Glomerular endothelial cell (primary cell): ENCODE measurements at regions not wholly inside any gene's neighbourhood (a gene's known extent, or its start where the extent isn't known, plus 50 kb on each side); places are given as distances from the start of the nearest gene placed in this dataset.
"Not testable (repeated sequence)": the region's sequence is repeated elsewhere in the genome, so short reads cannot be mapped to it uniquely, and the experiment has no call there.

ENCODE experiments used
- DNase-seq: peaks from one replicate; pipeline ENCODE4 v3.0.0-alpha.2; 2011; ENCODE audit warnings: low read depth, low spot score; ENCODE audit errors: extremely low read depth

DNA sequence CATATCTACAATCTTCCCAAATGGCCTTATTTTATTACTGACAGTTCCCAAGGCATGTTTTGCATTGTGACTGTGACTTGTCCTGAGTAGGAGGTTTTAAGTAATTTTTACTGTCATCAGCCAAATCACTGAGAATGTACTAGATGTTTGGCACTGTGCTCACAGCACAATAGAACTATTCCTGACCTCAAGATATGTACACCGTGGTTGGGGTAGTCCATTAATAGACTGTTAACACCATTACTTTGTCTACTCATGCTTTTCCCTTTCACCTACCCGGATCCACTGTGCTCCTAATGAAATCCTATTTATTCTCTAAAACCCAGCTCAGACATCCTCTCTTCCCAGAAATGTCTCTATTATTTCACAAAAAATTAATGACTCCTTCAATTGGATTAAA is 168.7 kb upstream of the TENM4 start:
- no peak for DNase-seq

GRCh38 chr11:79606461-79606860 is 165.6 kb upstream of the TENM4 start:
- not testable (repeated sequence) for DNase-seq

DNA sequence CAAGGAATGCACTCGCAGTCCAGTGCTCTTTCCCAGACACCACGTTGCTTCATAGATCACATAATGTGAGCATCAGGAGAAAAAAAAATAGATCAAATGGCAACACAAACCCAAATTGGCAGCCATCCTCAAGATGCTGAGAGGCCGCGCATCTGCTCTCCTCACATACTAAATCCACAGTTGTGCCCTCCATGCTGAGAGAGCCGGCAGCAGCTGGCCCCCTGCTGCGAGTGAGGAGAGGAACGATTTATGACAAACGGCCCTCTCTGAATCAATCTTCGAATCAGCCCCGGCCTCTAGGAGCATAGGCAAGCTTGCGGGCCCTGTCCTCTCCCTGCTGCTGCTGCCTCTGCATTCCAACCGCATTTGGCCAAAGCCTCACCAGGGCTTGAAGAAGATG is 159.9 kb upstream of the TENM4 start:
- DNase-seq: no peak

GRCh38 chr11:79594834-79595233 is 154.0 kb upstream of the TENM4 start:
- DNase-seq: no peak

DNA sequence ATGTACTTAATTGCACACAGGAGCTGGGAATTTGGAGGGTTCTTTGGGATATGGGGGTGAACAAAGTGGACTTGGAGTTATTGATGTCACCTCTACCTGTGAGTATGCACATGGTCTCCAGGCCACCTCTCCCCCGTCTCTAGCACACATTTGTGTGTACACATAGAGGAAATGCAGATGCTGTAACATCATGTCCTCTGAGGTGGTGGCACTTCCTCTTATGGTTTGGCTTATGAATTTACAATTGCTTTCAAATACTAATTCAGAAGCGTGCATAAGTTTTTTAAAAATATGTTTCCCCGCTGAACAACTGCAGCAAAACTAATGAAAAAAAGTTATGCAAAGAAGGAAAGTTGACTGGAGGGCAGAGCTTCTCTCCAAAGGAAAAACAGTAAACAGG is 152.0 kb upstream of the TENM4 start:
- DNase-seq: no peak

GRCh38 chr11:79592406-79592805 is 151.6 kb upstream of the TENM4 start:
- DNase-seq: no peak

DNA sequence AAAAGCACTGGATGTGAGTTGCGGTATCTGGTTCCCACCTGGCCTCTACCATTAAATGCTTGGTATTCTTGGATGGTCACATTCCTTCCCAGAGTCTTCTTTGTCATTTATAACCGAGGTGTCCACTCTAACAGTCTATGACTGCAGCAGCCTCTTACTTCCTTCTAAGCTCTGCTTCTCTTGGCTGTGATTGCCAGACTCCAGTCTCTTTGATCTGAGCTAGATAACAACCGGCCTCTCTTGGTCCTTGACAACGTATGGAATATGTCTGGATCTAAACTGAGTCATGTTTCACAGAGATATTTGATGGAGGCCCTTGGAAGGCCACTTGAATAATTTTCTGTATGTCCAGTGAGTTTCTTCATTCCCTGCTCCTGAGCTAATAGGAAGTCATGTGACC is 141.6 kb upstream of the TENM4 start:
- no peak for DNase-seq

DNA sequence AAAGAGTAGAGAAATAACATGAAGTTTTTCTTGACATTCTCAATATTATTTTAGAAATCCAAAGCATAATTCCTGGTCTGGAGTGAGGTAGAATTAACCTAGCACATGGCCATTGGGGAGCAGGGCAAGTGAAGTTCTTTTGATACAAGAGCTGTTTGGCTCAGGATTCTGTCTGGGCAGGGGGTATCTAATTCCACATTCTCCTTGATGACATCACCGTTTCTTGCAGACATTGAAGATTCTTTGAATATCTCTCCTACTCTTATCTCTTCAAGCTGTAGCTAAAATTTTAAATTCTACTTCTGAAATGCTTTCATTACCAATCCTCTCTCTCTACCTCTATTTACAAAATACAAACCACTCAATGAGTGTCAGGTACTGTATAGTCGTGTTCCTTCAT is 138.2 kb upstream of the TENM4 start:
- DNase-seq: no peak

GRCh38 chr11:79578116-79578515 is 137.3 kb upstream of the TENM4 start:
- no peak for DNase-seq

- no peak for DNase-seq
Observed at GRCh38 chr11:79575701-79576100, 134.9 kb upstream of the TENM4 start.

- DNase-seq: no peak
Observed at GRCh38 chr11:79570104-79570503, 129.3 kb upstream of the TENM4 start.

DNA sequence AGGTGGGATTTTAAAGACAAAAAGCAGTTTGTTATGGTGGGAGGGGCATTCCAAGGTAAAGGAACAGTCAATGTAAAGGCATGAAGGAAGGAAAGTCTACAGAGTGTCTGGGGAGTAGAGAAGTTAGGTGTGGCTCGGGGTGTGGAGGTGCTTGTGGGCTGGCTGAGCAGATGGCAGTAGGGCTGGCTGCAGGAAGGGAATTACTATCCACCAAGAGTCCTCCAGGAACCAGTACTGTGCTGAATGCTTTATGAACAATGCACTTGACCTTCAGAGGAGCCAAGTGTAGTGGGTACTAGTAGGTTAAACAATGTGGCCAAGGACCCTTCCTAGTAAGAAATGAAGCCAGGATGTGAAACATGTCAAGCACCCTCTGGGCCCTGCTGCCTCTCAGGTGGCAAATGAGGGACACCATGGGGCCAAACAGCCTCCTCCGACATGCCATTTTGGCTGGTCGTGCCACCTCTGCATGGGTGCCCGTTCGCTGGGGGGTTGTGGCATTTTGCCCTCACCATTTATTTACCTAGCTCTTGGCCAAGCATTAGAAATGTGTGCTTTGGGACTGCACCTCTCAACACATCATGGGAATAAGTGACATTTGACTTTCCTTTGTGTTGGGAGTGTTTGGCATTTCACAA is 123.6 kb upstream of the TENM4 start:
- DNase-seq: no peak

- no peak for DNase-seq
Observed at GRCh38 chr11:79561496-79561895, 120.7 kb upstream of the TENM4 start.

GRCh38 chr11:79550809-79551208 is 110.0 kb upstream of the TENM4 start:
- DNase-seq: no peak

- DNase-seq: no peak
Observed at GRCh38 chr11:79547256-79547655, 106.4 kb upstream of the TENM4 start.

DNA sequence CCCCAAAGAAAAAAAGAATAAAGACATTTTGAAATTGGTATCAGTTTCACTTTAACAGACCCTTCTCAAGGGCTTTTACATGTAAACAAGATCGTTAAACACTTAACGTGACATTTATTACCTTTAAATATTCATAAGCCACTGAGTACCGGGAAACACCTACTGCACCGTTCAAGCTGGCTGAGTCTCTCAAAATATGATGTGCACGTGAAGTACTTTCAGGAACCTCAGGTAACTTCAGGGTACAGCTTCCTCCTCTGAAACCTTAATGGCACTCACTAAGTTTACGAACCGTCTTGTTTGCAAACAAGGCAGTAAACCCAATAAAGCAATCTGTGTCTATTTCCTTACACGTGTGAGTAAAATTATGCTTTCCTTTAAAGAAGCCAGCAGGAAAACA is 105.5 kb upstream of the TENM4 start:
- no peak for DNase-seq

DNA sequence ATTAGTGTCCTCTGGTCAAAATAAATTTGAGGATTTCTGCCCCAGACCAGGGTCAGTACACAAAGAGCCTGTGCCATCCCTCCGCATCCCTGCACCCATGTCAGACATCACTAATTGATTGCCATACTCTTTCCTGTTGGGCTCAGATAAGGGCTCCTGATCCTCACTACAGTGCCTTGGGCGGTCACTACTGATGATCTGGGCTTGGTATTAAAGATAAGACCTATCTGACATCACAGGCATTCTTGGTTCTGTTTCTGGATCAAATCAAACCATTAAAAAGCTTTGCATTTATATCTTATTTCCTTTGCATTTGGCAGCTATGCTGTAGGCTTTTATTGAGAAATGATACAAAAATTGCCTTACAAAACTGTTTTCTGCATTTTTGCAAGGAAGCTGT is 103.5 kb upstream of the TENM4 start:
- DNase-seq: no peak

DNA sequence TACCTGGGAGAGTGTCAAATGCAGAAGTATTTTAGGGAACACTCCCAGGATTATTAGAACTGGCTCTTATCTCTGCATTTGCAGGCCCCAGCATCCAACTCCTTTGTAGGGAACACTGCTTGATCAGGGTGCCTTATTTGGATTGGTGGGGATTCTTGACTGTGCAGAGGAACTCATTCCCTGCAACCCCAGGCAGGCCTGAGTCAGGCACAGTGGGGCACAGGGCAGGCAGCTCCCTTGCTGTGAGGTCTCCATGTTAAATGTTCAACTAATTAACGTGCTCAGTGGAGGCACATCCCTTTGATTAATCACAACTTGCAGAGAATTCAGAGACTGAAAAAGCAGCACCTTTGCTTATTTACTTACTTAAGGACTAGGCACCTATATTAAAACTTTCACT is 102.3 kb upstream of the TENM4 start:
- no peak for DNase-seq

DNA sequence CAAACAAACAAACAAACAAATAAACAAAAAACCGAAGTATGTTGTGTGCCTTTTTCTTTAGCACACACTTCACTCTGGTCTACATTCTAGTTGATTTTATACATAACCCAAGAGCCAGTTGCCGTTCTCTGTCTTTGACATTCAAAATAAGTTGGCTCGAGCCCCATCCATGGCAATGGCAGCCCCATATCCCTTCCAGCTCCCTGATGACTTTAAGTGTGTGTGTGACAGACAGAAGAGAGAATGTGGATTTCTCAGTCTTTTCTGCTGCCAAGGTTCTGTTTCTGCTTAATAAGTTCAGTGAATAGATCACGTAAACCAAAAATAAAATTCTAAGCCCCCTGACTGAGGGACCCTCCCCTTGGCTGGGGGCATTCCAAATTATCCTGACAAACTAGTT is 100.6 kb upstream of the TENM4 start:
- DNase-seq: no peak

- no peak for DNase-seq
Observed at GRCh38 chr11:79538775-79539174, 97.9 kb upstream of the TENM4 start.

DNA sequence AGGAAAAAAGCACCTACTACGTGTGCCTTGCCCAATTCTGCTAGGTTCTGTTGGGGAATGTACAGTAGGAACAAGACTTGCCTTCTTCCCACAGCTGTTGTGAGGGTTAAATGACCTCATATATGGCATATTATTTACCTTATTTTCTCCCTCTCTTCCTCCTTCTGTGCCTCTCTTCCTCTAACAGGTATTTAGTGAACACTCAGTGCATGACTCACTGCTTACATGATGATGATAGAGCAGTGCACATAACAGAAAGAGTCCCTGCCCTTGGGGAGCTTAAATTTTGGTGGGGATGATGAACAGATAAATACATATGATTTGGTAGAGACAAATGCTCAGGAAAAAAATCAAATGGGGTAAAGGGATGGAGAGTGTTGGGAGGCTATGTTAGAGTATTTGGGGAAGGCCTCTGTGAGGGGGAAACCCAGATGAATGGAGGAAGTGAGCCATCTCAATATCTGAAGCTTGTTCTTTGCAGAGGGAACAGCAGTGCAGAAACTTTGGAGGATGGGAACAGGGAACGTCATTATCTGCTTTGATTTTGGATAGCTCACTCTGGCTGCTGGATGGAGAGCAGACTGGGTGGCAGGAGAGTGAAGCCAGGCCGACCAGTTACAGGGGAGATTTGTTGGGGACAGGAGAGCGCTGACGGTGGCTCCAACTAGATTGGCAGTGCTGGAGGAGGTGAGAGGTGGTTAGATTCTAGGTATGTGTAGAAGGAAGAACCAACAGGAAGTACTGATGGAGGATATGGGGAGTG is 95.5 kb upstream of the TENM4 start:
- DNase-seq: no peak

GRCh38 chr11:79535606-79536005 is 94.8 kb upstream of the TENM4 start:
- no peak for DNase-seq

- no peak for DNase-seq
Observed at GRCh38 chr11:79525257-79525656, 84.4 kb upstream of the TENM4 start.
